ENCODE measurements at regions not wholly inside any gene's neighbourhood (a gene's known extent, or its start where the extent isn't known, plus 50 kb on each side); places are given as distances from the start of the nearest gene placed in this dataset.
A peak's percentile ranks its signal among the peaks of the same experiment; 100 is the strongest.

- Histone ChIP-seq H2AFZ (ENCODE audit: control insufficient read depth, low read length) (no peak overlapping the region), H3K27ac (ENCODE audit: control insufficient read depth, insufficient read depth, low read length) (no peak overlapping the region), H3K9ac (ENCODE audit: control insufficient read depth, extremely low read depth, insufficient read depth, low read length) (no peak overlapping the region), H3K27me3 (ENCODE audit: control insufficient read depth, extremely low read depth, insufficient read depth, low read length) (no peaks in the 10 kb centered on the region), H3K79me2 (ENCODE audit: control insufficient read depth, insufficient read depth, low read length) (no peaks in the 10 kb centered on the region), H3K4me1 (ENCODE audit: control insufficient read depth, extremely low read depth, insufficient read depth, low read length) (peaks cover 25% of the 10 kb centered on the region), H4K20me1 (ENCODE audit: control insufficient read depth, extremely low read depth, insufficient read depth, low read length) (no peaks in the 10 kb centered on the region), H3K36me3 (ENCODE audit: control insufficient read depth in 2 of 2, extremely low read depth in 1 of 2, insufficient read depth in 2 of 2, low read length in 2 of 2) (no peaks in the 10 kb centered on the region), H3K4me2 (ENCODE audit: control insufficient read depth, extremely low read depth, insufficient read depth, low read depth, low read length) (no peak overlapping the region), H3K9me3 (ENCODE audit: control insufficient read depth, low read depth, low read length) (no peaks in the 10 kb centered on the region), H3K9me1 (ENCODE audit: control insufficient read depth, extremely low read depth, insufficient read depth, low read length) (no peaks in the 10 kb centered on the region), H3K4me3 (ENCODE audit: control insufficient read depth in 2 of 3, extremely low read depth in 1 of 3, insufficient read depth in 2 of 3, low read depth in 1 of 3, low read length in 3 of 3) (no peak overlapping the region)
- dilution Hi-C loops (cut with MboI; ENCODE audit: extremely low pct_ligation_motif_present, low sequenced_read_pairs), result no loop called here
- no peak for DNase-seq (ENCODE audit: low read depth, low spot score)
- TF ChIP-seq EZH2 (IDR thresholded peaks at IDR 0.05; ENCODE audit: low read length) (no peak), CTCF (optimal IDR thresholded peaks at IDR 0.05 in 1 of 3, IDR thresholded peaks at IDR 0.05 in 1 of 3, conservative IDR thresholded peaks at IDR 0.05 in 1 of 3; ENCODE audit: extremely low read depth in 1 of 3, insufficient read depth in 2 of 3, low read length in 3 of 3) (no peak)
- peak; percentile 48 for FAIRE-seq
Observed at GRCh38 chr21:28540514-28540913, 452.2 kb downstream of the LTN1 start.

GRCh38 chr21:28539623-28539988 is 453.1 kb downstream of the LTN1 start:
- FAIRE-seq (peak; percentile 26), DNase-seq (ENCODE audit: low read depth, low spot score) (no peak)
- no peak overlapping the region for H3K27ac ChIP-seq (ENCODE audit: control insufficient read depth, insufficient read depth, low read length)
- no peak overlapping the region for H3K4me3 ChIP-seq (ENCODE audit: control insufficient read depth in 2 of 3, extremely low read depth in 1 of 3, insufficient read depth in 2 of 3, low read depth in 1 of 3, low read length in 3 of 3)
- H3K9me1 ChIP-seq (ENCODE audit: control insufficient read depth, extremely low read depth, insufficient read depth, low read length), result no peaks in the 10 kb centered on the region
- no peaks in the 10 kb centered on the region for H3K27me3 ChIP-seq (ENCODE audit: control insufficient read depth, extremely low read depth, insufficient read depth, low read length)
- no peaks in the 10 kb centered on the region for H3K9me3 ChIP-seq (ENCODE audit: control insufficient read depth, low read depth, low read length)
- H3K36me3 ChIP-seq (ENCODE audit: control insufficient read depth in 2 of 2, extremely low read depth in 1 of 2, insufficient read depth in 2 of 2, low read length in 2 of 2), result no peaks in the 10 kb centered on the region
- H3K4me2 ChIP-seq (ENCODE audit: control insufficient read depth, extremely low read depth, insufficient read depth, low read depth, low read length), result no peak overlapping the region
- no peak overlapping the region for H3K9ac ChIP-seq (ENCODE audit: control insufficient read depth, extremely low read depth, insufficient read depth, low read length)
- no peaks in the 10 kb centered on the region for H3K79me2 ChIP-seq (ENCODE audit: control insufficient read depth, insufficient read depth, low read length)
- H2AFZ ChIP-seq (ENCODE audit: control insufficient read depth, low read length), result no peak overlapping the region
- H3K4me1 ChIP-seq (ENCODE audit: control insufficient read depth, extremely low read depth, insufficient read depth, low read length), result peaks cover 25% of the 10 kb centered on the region
- dilution Hi-C loops (cut with MboI; ENCODE audit: extremely low pct_ligation_motif_present, low sequenced_read_pairs), result no loop called here
- TF ChIP-seq EZH2 (IDR thresholded peaks at IDR 0.05; ENCODE audit: low read length) (no peak), CTCF (optimal IDR thresholded peaks at IDR 0.05 in 1 of 3, IDR thresholded peaks at IDR 0.05 in 1 of 3, conservative IDR thresholded peaks at IDR 0.05 in 1 of 3; ENCODE audit: extremely low read depth in 1 of 3, insufficient read depth in 2 of 3, low read length in 3 of 3) (no peak)
- no peaks in the 10 kb centered on the region for H4K20me1 ChIP-seq (ENCODE audit: control insufficient read depth, extremely low read depth, insufficient read depth, low read length)
